ENCODE measurements at regions not wholly inside any gene's neighbourhood (a gene's known extent, or its start where the extent isn't known, plus 50 kb on each side); places are given as distances from the start of the nearest gene placed in this dataset.
A peak's percentile ranks its signal among the peaks of the same experiment; 100 is the strongest.

DNA sequence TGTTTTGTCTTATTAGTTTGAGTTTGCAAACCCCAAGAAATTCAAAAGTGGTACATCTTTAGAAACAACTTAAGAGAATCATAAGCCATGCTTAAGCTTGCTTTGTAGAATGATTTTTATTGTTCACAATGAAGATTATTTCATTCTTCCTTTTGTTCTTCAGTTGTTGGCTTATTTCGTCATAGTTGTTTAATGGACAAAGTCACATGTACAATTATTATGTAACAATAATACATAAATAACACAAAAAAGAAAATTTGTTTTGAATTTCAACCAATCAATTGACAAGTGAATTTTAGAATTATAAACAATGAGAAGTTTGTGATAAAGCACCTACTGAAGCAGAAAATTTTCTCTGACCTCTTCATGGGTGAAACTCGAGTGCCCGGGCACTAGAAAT, 111.8 kb upstream of the IGF1 start:
- no peak for DNase-seq

DNA sequence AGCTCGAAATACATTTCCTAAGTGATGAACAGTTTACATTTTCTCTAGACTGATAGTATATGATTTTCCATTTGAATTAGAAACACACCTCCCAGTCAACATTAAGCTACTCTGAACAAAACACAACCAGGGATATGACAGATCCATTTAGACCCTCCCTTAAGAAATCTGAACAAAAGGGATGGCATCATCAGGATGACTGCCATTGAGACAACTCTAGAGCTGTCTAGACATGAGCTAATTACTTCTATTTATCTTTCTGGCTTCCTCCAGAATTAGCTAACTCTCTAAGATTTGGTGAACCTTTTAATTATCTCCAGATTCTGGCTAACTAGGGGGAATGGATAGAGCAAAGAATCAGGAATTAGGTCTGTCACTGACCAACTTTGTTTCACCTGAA, 92.9 kb upstream of the IGF1 start:
- DNase-seq: no peak

DNA sequence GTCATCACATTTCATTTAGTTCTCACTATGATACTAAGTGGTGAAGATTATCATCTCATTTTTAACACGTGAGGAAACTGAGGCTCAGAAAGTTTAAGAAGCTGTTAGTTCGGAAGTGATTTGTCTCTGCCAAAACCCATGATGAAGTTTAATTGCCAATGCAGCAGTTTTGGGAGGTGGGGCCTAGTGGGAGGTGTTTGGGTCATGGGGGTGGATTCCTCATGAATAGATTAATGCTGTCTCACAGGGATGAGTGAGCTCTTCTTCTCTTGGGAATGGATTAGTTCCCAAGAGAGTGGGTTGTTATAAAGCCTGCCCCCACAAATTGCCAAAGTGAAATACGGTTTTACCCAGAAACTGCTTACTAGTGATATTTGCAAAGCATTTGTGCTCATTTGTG, 91.5 kb upstream of the IGF1 start:
- no peak for DNase-seq

GRCh38 chr12:102570256-102570655, 89.9 kb upstream of the IGF1 start:
- peak; percentile 8 for DNase-seq

DNA sequence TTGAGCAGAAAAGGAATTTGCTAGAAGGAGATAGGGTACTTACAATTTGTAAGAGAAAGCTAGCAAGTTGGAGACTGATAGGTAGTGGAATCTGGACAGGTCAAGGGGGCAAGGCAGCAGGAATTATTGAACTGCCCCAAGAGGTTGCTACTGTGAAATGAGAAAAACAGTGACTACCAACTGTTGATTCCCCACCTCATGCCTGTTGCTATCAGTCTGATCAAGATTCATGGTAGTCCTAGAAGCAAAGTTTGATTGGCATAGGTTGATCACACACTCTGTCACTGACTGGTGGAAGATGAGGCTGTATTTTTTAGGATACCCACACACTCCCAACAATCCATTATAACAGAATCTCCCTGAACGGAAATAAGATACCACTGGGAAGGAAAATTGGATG, 89.4 kb upstream of the IGF1 start:
- DNase-seq: no peak

GRCh38 chr12:102568276-102568675, 87.9 kb upstream of the IGF1 start:
- DNase-seq: no peak

DNA sequence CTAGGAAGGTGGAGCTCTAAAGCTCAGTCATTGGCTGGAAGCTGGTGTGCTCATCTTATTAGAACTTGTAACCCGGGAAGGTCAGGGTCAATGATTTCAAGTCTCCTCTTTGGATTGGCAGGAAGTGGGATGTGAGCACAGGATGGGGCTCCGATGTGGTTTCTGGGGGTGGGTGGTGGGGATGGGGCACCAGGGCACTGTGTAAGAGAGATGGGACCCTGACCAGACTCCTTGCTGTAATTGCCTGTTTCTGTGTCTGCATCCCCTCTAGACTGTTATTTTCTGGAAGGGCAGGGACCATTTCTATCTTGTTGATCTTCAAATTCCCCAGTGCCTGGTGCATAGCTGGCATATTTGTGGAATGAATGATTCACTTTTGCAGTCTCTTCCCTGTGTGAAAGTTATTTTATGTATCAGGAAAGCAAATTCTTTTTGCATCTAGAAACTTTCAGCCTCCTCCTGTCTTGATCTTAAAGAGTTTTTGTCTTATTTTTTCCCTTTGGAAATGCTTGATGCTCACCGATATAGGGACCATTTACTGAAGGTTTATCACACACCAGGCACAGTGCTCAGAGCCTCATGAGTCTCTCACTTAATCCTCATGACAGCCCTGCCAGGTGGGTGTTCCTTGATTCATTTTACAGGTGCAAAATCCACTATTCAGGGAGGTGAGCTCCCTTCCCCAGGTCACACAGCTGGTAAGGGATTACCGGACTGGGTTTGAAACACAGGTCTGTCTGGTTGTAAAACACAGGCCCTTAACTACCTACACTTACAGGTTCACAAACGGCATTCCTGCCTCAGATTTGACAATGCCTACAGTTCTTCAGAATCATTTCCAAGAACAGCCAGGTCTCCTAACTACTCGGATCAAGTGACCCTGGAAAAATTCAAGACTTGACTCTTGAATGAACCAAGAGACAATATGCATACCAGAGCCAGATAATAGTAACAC, 86.9 kb upstream of the IGF1 start:
- no peak for DNase-seq

DNA sequence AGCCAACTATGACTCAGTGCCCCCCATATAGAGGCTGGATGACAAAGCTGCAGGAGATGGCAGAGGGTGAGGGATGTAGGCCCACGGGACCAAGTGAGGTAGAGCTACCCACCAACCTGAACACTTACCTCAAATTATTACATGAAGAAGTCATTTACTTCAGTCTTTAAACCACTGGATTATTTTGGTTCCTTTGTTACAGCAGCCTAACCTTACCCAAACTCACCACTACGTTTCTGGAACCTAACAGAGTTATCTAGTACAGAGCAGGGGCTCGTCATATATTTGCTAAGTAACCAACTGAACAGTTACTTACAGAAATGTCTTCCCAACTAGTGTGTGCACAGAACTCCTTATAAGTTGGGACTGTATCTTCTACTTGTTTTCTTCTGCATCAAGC, 85.2 kb upstream of the IGF1 start:
- DNase-seq: no peak

DNA sequence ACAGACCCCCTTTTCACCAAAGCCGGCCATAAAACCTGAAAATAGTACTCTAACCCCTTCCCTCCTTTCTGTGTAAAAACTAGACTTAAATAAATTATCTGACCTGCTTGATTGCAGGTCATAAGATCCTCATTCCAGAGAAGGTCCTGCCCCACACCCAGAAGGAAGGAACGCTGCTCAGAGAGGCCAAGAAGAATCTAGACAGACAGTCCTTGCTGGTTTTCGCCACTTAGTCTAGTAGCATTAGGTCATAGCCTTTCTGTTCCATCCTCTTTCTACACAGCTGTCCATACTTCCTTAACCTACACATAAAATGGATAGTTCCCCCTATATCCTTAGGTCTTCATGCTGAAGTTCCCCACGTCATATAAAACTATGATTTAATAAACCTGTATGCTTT, 83.7 kb upstream of the IGF1 start:
- no peak for DNase-seq

DNA sequence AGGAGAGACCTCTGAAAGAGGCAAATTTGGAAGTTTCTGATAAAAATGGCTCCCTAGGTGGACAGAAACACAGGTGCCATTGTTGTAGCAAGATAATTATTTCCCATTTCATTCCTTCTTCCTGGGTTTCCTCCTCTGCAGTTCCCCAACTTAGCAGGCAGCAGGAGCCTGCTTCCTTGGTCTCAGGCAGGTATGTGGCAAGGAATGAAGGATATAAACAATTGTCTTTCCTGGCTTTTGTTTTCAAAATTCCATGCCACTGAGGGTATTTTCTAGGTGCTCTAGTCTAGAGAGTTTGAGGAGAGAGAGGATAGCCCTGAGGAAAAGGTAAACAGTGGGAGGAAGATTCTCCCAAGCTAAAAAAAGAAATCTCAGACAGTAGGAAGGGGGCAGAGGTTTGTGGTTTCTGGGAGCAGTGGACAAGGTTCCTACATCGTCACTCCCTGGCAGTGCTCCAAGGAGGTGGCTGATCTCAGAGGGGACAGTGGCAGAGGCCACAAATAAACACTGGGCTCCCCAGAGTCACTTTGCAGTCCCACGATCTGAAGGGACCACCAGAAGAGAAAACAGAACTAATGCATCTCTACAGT, 82.6 kb upstream of the IGF1 start:
- DNase-seq: no peak

DNA sequence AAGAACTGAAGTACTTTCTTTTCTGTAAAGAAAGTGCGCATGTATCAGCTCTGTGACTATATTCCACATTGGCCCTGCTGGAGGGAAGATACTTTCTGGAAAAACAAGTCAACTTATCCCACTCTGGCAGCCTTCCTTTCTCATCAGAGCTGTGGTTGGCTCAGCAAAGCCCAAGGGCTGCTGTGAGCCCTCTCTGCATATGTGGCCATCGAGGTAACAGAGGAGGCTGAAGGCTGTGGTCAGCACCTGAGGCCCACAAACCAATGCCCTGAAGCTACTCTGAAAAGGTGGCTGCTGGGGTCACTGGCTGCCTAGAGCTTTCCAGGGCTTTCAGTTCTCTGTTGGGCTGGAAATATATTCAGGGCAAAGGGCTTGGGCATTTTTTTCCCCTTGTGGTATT, 70.8 kb upstream of the IGF1 start:
- DNase-seq: no peak

GRCh38 chr12:102549691-102550090, 69.3 kb upstream of the IGF1 start:
- DNase-seq: no peak

DNA sequence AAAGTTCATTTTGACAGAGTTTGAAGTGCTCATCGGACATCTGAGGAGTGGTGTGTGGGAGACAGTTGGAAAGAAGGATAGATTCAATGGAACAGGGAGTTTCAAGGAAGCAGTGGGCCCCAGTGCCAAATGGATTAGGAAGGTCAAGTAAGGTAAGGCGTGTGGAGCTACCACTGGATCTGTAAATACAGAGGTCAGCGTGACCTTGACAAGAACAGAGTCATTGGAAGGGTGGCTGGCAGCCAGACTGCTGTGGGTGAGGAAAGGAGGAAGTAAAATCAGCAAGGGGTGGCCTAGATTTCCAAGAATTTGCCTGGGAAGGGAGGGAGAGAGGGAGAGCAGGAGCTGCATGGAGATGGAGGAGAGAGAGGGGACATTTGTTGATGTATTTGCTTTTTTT, 68.2 kb upstream of the IGF1 start:
- no peak for DNase-seq

DNA sequence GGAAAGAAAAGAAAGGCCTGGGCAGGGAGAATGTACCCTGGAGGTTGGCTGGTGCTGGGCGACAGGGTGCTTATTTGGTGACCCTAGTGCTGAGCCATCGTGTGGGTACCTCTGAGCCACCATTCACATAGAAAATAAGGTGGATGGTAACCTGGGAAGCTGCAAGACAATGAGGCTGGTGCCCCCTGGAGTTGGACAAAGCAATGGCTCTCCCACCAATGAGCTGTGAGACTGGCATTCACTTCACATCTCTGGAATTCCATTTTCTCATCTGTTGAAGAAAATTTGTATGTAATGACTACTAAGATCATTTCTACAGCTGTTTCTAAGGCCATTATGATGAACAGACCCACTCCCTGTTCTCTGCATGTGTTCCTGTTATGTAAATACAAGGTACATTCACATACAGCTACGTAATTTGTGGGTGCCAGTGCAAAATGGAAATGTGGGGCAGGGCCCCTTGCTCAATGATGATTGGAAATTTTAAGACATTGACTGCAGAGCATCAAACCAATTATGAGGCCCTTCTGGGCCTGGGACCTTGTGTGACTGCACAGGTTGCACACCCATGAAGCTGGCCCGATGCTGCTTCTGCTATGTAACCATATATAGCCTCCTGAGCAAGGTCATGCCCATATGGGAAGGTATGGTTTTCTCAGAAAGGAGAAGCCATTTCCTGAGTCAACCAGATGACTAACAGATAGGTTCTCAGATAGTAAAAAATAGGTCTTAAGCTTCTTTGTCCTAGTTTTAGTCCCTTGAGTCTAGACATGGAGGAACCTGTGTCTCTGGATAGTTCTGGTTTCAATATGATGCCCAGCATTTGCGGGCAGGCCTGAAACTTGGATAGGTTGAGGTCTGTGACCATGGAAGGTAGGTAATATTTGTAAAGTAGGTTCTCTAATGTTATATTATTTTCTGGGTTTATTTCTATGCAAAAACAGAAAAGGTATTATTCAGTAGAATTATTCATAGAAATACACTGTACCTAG, 63.4 kb upstream of the IGF1 start:
- DNase-seq: peak; percentile 7

DNA sequence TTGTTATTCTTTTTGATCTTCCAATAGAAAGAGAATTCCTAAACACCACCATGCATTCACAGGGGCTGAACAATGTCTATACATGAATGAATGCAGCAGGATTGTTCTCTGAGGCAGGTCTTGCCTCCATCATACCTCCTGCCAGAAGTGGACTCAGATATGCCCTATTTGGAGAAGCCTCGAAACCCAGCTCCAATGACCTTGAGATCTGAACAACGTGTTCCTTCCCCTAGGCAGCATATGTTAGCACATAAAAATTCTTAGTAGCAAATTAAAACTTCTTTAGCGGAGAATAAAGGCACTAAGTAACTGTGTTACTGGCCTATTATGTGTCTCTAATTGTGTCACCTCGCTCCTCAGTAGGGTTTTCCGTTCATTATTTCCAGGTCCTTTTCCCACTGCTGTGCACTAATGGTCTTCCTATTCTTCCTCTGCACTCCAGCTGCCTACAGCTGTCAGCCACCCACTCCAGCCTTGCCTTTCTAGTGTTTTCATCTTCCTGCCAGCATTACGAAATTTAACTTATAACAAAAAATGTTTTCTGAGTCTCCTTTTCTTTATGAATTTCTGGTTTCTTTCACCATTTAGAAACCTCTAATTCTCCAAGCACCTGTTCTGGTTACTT, 62.6 kb upstream of the IGF1 start:
- no peak for DNase-seq

- DNase-seq: no peak
Observed at GRCh38 chr12:102540815-102541385, 60.5 kb upstream of the IGF1 start.

GRCh38 chr12:102539651-102540553, 59.5 kb upstream of the IGF1 start:
- no peak for DNase-seq

DNA sequence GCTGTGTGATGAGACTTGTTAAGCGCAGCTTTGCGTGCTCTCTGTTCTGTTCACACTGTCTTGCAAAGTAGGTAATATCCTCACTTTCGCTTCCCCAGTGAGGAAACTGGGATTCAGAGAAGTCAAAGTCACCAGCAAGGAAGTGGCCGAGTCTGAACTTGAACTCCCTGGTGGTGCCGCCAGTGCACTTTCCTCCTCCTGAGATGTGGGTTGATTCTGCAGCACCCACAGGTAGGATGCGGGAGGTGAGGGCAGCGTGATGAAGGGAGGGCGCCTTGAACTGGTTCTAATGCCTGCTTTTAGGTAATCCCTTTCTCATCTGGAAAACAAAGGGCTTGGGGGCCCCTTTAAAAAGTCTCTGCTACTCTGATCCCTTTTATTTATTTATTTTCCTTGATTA, 54.9 kb upstream of the IGF1 start:
- no peak for DNase-seq

DNA sequence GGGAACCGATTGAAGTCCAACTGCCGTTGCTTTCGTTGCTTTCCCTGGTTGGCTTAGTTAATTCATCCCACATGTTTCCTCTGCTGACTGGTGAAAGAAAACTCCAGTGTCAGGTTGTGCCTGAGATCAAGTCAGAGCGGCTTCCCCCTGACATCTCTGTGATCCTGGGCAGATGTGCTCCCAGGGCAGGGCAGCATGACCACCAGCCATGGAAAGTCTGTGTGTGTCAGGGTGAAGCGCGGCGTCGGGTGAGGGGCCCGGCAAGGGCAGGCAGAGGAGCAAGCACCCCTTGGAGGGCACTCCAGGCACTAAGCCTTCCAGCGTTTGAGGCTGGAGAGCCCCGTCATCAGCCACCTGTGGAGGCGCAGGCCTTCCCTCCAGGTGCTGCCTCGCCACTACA, 54.5 kb upstream of the IGF1 start:
- no peak for DNase-seq

- no peak for DNase-seq
Observed at GRCh38 chr12:102533483-102534215, 53.3 kb upstream of the IGF1 start.

Measured in NCI-H748 treated with DMSO at 0.1 percent for 48 hours (cell line).